LoVo (cell line): ENCODE measurements at regions not wholly inside any gene's neighbourhood (a gene's known extent, or its start where the extent isn't known, plus 50 kb on each side); places are given as distances from the start of the nearest gene placed in this dataset.
"Not testable (repeated sequence)": the region's sequence is repeated elsewhere in the genome, so short reads cannot be mapped to it uniquely, and the experiment has no call there.

Experiments
- DNase-seq: peaks from one replicate; pipeline ENCODE4 v3.0.0-alpha.2; 2016; ENCODE audit warnings: low spot score

GRCh38 chr20:55530763-55531162 is 474.6 kb downstream of the CBLN4 start:
- DNase-seq = no peak

DNA sequence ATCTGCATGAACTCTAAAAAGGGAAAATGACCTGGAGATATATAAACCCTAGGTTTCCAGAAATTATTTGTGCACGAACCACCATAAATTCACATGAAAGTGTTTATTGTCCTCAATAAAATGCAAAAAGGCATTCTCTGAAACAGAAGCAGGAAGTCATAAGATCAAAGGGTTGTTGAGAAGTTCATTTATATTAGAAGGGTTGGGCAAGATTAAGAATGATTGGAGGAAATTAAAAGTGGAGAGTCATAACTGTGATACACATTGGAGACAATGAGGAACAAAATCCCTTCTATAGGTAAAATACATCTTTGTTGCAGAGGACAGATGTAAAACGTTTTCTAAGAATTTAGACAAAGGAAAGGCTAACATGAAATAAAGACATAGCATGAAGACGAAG is 476.8 kb downstream of the CBLN4 start:
- peak; percentile 42 for DNase-seq

DNA sequence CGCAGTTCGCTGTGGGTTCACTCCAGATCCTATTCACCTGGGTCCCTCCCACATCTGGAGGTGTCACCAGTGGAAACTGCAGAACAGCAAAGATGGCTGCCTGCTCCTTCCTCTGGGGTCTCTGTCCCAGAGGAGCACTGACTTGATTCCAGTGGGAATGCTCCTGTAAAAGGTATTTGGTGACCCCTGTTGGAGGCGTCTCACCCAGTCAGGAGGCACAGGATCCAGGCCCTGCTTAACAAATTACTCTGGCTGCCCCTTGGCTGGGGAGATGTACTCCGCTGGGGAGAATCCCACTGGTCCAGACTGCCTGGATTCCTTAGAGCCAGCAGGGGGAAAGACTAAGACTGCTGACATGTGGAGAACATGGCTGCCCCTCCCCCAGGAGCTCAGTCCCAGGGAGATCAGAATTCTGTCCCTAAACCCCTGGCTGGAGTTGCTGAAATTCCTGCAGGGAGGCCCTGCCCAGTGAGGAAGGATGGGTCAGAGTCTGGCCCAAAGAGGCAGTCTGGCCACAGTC is 483.0 kb downstream of the CBLN4 start:
- DNase-seq = no peak

DNA sequence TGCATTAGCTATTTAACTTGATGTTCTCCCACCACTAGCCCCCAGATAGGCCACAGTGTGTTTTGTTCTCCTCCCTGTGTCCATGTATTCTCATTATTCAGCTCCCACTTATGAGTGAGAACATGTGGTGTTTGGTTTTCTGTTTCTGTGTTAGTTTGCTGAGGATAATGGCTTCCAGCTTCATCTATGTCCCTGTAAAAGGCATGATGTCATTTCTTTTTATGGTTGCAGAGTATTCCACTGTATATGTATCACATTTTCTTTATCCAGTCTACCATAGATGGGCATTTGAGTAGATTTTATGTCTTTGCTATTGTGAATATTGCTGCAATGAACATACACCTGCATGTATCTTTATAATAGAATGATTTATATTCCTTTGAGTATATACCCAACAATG is 487.7 kb downstream of the CBLN4 start:
- DNase-seq = not testable (repeated sequence)

DNA sequence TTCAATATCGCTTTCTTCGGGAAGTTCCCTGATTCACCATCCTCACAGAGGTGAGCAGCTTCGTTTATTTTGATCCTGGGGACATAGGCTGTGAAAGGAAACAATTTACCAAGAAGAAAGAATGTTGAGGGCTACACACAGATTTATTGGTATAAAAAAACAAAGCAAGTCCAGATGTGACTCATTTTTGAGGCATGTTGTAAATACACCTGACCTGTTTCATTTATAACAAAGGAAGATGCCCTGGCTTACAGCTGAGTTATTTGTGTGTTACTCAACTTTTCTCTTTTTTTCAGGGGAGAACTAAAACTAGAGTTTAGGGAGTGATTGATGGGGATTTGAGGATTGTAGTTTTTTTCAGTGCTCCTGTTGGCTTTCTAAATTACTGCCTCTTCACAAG is 489.5 kb downstream of the CBLN4 start:
- peak; percentile 68 for DNase-seq

DNA sequence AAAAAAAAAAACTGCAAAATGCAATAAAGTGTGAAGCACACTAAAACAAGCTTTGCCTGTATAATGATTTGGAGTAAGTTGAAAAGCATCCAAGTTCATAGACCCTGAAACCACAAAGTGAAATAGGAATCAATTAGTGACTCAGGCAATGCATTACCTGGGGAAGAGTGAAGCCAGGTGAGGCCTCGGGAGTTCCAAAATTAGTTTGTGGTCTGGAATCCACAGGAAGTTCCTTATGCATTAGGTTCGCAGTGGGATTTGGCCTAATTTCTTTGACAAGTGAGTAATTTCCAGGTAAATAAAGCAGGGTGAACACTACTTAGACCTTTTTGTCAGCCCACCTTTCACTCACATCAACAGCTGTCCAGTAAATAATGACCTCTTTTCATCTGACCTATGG is 490.8 kb downstream of the CBLN4 start:
- peak; percentile 41 for DNase-seq

DNA sequence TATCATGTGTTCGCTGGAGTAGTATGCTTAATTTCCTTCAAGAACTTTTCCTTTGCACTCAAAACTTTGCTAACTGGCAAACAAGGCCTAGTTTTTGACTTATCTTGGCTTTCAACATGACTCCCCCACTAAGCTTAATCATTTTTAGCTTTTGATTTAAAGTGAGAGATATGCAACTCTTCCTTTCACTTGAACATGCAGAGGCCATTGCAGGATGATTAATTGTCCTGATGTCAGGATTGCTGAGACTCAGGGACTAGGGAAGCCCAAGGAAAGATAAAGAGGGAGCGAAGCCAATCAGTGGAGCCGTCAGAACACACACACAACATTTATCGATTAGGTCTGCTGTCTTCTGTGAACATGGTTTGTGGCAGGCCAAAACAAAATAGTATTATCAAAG is 491.4 kb downstream of the CBLN4 start:
- no peak for DNase-seq

GRCh38 chr20:55500130-55500529 is 505.2 kb downstream of the CBLN4 start:
- DNase-seq = no peak

DNA sequence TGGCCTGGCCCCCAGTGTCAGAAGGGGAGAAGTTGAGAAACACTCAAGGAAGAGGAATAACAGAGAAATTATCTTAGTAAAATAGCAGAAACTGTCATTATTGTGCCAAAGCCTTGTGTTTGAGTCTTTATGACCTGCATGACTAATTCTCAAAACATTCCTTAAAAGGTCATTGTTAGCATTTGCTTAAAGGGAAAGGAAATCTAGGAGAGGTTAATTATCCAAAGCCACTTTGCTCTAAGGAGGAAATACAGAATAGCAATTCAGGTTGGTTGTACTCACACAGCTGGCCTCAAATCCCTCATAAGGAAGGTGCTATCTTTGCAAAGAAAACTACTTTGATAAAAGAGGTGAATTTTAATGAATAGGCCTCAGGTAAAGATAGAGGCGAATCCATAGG is 516.7 kb downstream of the CBLN4 start:
- DNase-seq = peak; percentile 44

DNA sequence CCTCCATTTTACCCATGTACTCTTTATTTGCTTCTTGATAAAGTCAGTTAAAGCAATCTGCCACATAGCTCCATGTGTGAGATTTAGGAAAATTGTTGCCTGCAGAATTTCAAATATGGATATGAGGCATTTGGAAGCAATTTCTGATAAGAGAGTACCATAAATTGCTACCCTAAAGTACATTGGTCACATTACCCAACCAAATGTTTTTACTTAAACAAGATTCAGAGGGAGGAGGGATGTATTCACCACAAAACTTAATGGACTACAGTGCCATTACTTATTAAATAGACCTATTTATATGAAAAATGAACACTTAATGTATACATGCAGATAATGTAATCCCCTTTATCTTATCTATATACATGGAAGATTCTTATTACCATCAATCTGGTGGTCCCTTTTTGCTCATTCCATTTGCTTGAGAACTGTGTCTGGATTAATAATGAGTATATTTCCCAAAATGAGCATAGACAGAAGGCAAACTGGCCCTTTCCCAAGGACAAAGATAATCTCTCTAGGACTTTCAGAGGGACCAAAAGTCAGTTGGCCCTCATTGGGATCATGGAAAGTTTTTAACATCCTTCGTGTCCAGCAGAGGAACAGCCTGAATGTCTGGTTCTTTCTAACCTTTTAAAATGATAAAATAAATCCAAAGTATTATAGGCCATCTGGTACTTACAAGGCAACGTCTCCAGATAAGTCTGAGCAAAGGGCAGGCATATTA is 526.4 kb downstream of the CBLN4 start:
- DNase-seq = no peak

- DNase-seq = no peak
Observed at GRCh38 chr20:55472704-55473103, 532.6 kb downstream of the CBLN4 start.

- DNase-seq = no peak
Observed at GRCh38 chr20:55471052-55472006, 534.0 kb downstream of the CBLN4 start.

- DNase-seq = no peak
Observed at GRCh38 chr20:55469074-55469473, 536.2 kb downstream of the CBLN4 start.

DNA sequence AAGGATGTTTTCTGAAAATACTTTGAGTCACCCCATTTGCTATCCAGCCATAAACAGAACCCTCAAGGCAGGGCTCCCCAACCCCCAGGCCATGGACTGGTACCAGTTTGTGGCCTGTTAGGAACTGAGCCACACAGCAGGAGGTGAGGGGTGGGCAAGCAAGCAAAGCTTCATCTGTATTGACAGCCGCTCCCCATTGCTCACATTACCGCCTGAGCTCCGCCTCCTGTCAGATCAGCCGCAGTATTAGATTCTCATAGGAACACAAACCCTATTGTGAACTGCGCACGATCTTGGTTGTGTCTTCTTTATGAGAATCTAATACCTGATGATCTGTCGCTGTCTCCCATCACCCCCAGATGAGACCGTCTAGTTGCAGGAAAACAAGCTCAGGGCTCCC is 543.8 kb downstream of the CBLN4 start:
- DNase-seq = no peak

DNA sequence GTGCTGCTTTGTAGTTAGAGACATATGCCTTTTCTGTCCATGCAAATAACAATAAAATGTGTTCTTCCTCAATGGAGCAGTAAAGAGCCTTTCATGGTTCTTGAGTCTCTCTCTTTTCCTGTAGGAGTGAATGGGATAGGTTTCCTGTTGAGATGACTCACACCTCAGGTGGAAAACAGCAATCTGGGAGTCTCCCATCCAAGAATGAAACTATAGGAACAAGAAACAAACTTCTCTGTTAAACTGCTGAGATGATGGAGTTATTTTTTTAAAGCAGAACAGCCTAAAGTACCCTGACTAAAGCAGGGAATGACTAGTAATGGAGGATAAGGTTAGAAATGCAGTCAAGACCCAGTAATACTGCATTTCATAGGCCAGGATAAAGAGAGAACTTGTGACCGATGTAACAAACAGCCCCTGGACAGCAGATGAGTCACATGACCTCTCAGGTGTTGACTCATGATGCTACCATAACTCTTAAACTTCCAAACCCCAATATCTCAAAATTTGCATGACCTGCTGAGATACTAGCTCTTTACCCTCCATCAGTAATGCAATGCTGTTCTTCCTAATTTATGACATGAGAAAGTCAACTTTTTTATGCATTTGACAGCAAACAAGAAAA is 548.9 kb downstream of the CBLN4 start:
- DNase-seq = peak; percentile 29

DNA sequence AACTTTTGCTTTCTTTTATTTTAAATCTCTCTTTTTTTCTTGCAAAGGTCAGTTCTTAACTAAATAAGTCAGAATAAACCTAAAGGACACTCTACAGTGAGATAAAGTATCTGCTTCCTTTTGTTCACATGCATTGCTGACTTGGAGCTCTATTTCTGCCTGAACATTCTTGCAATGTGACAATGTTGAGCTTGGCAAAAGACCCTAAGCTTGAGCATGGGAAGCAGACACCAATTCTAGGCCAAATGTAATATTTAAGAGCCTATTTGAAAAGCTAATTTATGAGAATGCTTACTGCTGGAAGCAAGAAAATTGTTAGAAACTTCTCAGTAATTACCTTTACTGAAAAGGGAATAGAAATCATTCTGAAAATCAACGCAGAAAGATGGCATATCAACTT is 556.2 kb downstream of the CBLN4 start:
- DNase-seq = no peak

GRCh38 chr20:55446301-55446700 is 559.0 kb downstream of the CBLN4 start:
- no peak for DNase-seq

- DNase-seq = no peak
Observed at GRCh38 chr20:55439070-55439469, 566.2 kb downstream of the CBLN4 start.

DNA sequence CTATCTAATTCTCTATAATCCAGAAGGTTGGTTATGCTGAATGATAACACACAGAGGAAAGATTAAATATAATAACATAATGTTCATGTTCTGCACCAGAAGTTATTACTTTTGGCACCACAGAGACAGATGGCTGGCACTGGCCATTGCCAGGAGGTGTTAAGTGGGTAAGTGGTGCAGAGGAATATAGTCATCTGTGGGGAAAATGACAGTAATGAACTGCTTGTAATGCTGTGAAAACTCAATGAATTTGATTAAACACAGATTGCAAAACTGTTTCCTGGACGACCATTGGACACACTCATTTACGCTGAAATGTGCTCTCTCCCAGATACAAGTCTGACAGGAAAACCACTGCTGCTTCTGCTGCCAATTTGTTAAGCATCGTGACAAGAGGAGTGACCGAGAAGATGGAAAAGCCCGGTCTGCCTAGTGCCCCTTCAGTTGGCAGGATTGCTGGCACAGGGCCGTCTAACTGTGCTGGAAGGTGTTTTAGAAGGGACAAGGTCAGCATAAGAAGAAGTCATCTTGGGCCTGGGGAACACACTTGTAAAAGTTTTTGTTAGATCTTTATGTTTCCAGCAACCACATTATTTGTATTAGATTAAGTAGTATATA is 567.4 kb downstream of the CBLN4 start:
- no peak for DNase-seq

DNA sequence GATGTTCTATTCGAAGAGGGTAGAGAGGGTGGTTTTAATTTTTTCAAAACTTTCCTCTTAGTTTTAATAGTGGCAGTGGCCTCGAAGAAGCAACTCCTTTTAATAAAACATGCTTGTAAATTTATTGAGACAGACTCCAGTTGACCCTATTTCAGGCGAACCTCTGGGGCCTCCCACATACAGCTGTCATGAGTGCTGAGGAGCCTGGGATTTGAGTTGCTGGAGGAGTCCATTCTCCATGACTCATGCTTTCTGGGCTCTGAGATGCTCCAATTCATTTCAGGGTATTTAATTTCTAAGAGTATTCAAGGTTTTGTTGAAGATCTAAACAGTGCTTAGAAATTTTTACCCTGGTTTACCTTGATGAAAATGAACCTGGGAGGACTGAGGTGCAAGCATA is 580.4 kb downstream of the CBLN4 start:
- DNase-seq = no peak

- DNase-seq = no peak
Observed at GRCh38 chr20:55424476-55424875, 580.8 kb downstream of the CBLN4 start.

- DNase-seq = no peak
Observed at GRCh38 chr20:55417836-55418235, 587.5 kb downstream of the CBLN4 start.
